Astrocyte of the cerebellum (primary cell): ENCODE measurements at regions not wholly inside any gene's neighbourhood (a gene's known extent, or its start where the extent isn't known, plus 50 kb on each side); places are given as distances from the start of the nearest gene placed in this dataset.

ENCODE experiments used
- DNase-seq: peaks from one replicate; pipeline ENCODE4 v3.0.0-alpha.2; 2011; ENCODE audit warnings: low read depth
- H3K4me3 ChIP-seq: 2 replicates; pipeline ENCODE4 v1.5.1; 2011; ENCODE audit warnings: mild to moderate bottlenecking, low read depth, low read length, moderate library complexity
- in situ Hi-C: cut with HindIII; loops from 2 replicates; pipeline ENCODE4 v1.10.0; 2017; ENCODE audit warnings: low sequenced_read_pairs
- TF ChIP-seq, protein P1 (sequence below): IDR thresholded peaks from 2 replicates; pipeline ENCODE4 v1.5.1; 2012; ENCODE audit warnings: low read length, low read depth, moderate library complexity, mild to moderate bottlenecking; ENCODE audit errors: missing control alignments

DNA sequence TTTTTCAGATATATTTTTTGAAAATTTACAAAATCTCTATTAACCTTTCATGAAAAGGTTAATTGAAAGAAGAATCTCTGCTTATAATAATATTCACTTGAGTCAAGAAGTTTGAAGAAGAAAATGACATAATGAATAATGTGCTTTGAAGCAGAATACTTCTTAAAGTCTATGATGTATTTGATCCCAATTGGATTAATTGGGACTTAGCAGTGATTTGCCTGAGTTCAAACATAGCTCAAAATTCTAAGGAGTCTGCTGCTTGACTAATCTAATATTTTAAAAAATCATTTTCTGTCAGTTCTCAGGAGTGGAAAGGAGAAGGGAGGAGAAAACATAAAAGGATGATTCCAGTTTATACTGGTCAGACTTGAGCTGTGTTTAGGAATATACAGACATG lies 1150.4 kb upstream of the INTU start:
- in situ Hi-C loops, result no loop called here
- TF ChIP-seq, protein P1, sequence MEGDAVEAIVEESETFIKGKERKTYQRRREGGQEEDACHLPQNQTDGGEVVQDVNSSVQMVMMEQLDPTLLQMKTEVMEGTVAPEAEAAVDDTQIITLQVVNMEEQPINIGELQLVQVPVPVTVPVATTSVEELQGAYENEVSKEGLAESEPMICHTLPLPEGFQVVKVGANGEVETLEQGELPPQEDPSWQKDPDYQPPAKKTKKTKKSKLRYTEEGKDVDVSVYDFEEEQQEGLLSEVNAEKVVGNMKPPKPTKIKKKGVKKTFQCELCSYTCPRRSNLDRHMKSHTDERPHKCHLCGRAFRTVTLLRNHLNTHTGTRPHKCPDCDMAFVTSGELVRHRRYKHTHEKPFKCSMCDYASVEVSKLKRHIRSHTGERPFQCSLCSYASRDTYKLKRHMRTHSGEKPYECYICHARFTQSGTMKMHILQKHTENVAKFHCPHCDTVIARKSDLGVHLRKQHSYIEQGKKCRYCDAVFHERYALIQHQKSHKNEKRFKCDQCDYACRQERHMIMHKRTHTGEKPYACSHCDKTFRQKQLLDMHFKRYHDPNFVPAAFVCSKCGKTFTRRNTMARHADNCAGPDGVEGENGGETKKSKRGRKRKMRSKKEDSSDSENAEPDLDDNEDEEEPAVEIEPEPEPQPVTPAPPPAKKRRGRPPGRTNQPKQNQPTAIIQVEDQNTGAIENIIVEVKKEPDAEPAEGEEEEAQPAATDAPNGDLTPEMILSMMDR, result no peak
- H3K4me3 ChIP-seq, result no peak overlapping the region
- no peak for DNase-seq

- no peak for DNase-seq
- TF ChIP-seq, protein P1, result no peak
- in situ Hi-C loops, result no loop called here
- H3K4me3 ChIP-seq, result no peak overlapping the region
Observed at GRCh38 chr4:126486377-126486776, 1146.4 kb upstream of the INTU start.

GRCh38 chr4:126489826-126490463 lies 1142.8 kb upstream of the INTU start:
- no peak overlapping the region for H3K4me3 ChIP-seq
- DNase-seq, result no peak
- TF ChIP-seq, protein P1, result no peak
- in situ Hi-C loops, result no loop called here

GRCh38 chr4:126495163-126495752 lies 1137.5 kb upstream of the INTU start:
- H3K4me3 ChIP-seq, result no peak overlapping the region
- in situ Hi-C loops, result no loop called here
- no peak for DNase-seq
- TF ChIP-seq, protein P1, result no peak

DNA sequence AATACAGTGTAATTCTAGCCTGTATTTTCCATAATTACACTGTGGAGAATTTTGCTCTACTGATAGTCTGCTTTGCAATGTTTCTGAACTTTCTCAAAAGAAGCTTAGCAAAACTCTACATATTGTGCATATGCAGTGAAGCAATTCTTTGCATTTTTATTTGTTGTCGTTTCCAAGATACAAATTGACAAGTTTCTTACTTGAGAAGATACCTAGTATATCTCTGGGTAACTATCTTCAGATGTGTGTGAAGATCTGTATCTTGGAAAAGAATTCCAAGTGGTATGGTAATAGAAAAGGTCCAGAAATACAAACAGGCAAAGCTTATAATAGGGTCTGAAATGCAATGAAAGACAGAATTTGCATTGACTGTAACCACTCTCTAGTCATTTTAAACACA lies 1119.8 kb upstream of the INTU start:
- in situ Hi-C loops, result no loop called here
- TF ChIP-seq, protein P1, result no peak

DNA sequence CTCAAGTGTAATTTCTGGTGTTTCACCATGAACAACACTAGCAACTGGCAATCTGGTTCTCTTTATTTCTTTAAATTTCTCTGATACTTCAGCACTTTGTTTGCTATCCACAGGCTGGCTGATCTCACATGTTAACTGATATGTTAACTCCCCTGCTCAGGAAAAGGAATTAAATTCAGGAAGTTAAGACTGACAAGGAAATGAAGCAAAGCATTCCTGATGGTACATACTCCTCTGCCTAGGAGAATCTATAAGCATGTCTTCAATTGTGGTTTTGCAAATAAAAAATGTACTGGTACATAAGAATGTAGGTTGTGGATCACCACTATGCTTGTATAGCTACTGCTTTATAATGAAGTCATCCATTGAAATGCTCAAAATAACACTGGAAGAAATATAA lies 1119.2 kb upstream of the INTU start:
- no peak for DNase-seq
- no peak overlapping the region for H3K4me3 ChIP-seq
- in situ Hi-C loops, result no loop called here
- TF ChIP-seq, protein P1, result no peak

More for the DNA sequence above, 1119.8 kb upstream of the INTU start:
- H3K4me3 ChIP-seq, result no peak overlapping the region
- no peak for DNase-seq
